ENCODE measurements at regions not wholly inside any gene's neighbourhood (a gene's known extent, or its start where the extent isn't known, plus 50 kb on each side); places are given as distances from the start of the nearest gene placed in this dataset.

DNA sequence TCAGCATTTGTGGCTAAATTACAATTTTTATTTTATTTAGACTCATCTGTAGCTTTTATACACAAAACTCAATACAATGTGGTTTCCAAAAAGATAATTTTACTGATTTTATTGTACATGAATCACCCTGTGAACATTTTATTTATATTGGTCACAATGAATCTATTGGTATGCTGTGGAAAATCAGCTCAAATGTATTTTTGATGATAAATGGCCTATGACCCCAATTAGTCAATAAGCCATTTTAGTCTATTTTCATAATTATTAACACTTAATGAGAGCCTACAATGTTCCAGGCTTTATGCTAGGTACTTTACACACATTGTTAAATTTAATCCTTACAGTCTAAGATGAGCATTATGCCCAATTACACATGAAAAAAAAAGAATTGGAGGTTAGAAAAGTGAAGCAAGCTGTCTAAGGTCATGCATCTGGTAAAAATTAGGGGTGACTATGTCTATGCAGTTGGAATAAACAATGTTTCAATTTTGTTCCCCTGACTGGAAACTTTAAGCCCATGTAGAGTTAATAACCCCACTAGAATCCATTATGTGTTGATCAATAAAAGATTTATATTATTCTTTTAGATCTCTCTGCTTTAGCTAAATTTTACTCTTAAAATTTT, 344.7 kb downstream of the PABPC4L start:
- Histone ChIP-seq H2BK120ac (ENCODE audit: low read depth, low read length, poor library complexity, severe bottlenecking) (no peak overlapping the region), H3K9ac (ENCODE audit: extremely low read depth, insufficient read length, low read length) (no peak overlapping the region), H3K27me3 (ENCODE audit: insufficient read depth, low read length) (no peaks in the 10 kb centered on the region), H3K56ac (ENCODE audit: insufficient read length, low read depth, low read length) (no peak overlapping the region), H2BK15ac (ENCODE audit: low read depth, low read length) (no peak overlapping the region), H3K9me3 (ENCODE audit: control insufficient read depth, low read depth, low read length) (no peaks in the 10 kb centered on the region), H3K14ac (ENCODE audit: insufficient read depth, low read length) (no peak overlapping the region), H3K18ac (ENCODE audit: insufficient read length, low read depth, low read length) (no peak overlapping the region), H3K4me1 (ENCODE audit: insufficient read depth, low read length) (no peaks in the 10 kb centered on the region), H3K4me2 (ENCODE audit: insufficient read depth, insufficient read length, low read length) (no peak overlapping the region), H3K23me2 (ENCODE audit: insufficient read length, low read depth, low read length, poor library complexity, severe bottlenecking) (no peaks in the 10 kb centered on the region), H3K4ac (ENCODE audit: low read depth, low read length) (no peak overlapping the region), H2BK12ac (ENCODE audit: insufficient read length, low read depth, low read length) (no peak overlapping the region), H3K79me2 (ENCODE audit: insufficient read depth, low read length) (no peaks in the 10 kb centered on the region), H2BK20ac (ENCODE audit: low read depth, low read length, poor library complexity, severe bottlenecking) (no peak overlapping the region), H2BK5ac (ENCODE audit: insufficient read length, low read length) (no peak overlapping the region), H4K5ac (ENCODE audit: insufficient read length, low read depth, low read length) (no peak overlapping the region), H4K8ac (replicated peaks; ENCODE audit: insufficient read length, low read depth, low read length) (no peak overlapping the region), H3T11ph (ENCODE audit: low read length) (no peak overlapping the region), H4K91ac (ENCODE audit: insufficient read length, low read depth, low read length) (no peak overlapping the region), H4K20me1 (ENCODE audit: control insufficient read depth, insufficient read depth, insufficient read length) (no peaks in the 10 kb centered on the region), H2AFZ (ENCODE audit: low read length) (no peak overlapping the region), H3K79me1 (ENCODE audit: insufficient read depth, low read depth, low read length, poor library complexity, severe bottlenecking) (no peaks in the 10 kb centered on the region), H3K23ac (ENCODE audit: insufficient read length, low read depth, low read length) (no peak overlapping the region), H3K27ac (ENCODE audit: insufficient read length, low read depth, low read length) (no peak overlapping the region), H2AK5ac (ENCODE audit: insufficient read length, low read length) (no peak overlapping the region)
- DNase-seq: no peak
- H3K27me3 Mint-ChIP-seq (ENCODE audit: low read depth): no peaks in the 10 kb centered on the region
- H3K36me3 Mint-ChIP-seq (ENCODE audit: insufficient read depth in 1 of 3, low read depth in 3 of 3): no peaks in the 10 kb centered on the region
- TF ChIP-seq, protein P1, sequence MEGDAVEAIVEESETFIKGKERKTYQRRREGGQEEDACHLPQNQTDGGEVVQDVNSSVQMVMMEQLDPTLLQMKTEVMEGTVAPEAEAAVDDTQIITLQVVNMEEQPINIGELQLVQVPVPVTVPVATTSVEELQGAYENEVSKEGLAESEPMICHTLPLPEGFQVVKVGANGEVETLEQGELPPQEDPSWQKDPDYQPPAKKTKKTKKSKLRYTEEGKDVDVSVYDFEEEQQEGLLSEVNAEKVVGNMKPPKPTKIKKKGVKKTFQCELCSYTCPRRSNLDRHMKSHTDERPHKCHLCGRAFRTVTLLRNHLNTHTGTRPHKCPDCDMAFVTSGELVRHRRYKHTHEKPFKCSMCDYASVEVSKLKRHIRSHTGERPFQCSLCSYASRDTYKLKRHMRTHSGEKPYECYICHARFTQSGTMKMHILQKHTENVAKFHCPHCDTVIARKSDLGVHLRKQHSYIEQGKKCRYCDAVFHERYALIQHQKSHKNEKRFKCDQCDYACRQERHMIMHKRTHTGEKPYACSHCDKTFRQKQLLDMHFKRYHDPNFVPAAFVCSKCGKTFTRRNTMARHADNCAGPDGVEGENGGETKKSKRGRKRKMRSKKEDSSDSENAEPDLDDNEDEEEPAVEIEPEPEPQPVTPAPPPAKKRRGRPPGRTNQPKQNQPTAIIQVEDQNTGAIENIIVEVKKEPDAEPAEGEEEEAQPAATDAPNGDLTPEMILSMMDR (conservative IDR thresholded peaks at IDR 0.05): no peak
- H3K4me1 Mint-ChIP-seq: no peaks in the 10 kb centered on the region
- H3K9me3 Mint-ChIP-seq: no peaks in the 10 kb centered on the region
- H3K27ac Mint-ChIP-seq: no peak overlapping the region
- no peak overlapping the region for H3K4me3 Mint-ChIP-seq

All from H9 (cell line).